HUES6 (cell line): ENCODE measurements at regions not wholly inside any gene's neighbourhood (a gene's known extent, or its start where the extent isn't known, plus 50 kb on each side); places are given as distances from the start of the nearest gene placed in this dataset.

Source experiments
- H3K27ac ChIP-seq: 2 replicates; pipeline ENCODE4 v1.7.0; 2013; ENCODE audit warnings: low read depth, mild to moderate bottlenecking, low read length, inconsistent platforms
- H3K27me3 ChIP-seq: 2 replicates; pipeline ENCODE4 v1.6.1; 2013; ENCODE audit warnings: low read length; ENCODE audit not compliant: control insufficient read depth, insufficient read depth
- H3K36me3 ChIP-seq: 2 replicates; pipeline ENCODE4 v1.6.1; 2013; ENCODE audit warnings: low read length; ENCODE audit not compliant: control insufficient read depth, insufficient read depth
- H3K4me1 ChIP-seq: 2 replicates; pipeline ENCODE4 v1.6.1; 2013; ENCODE audit warnings: low read length; ENCODE audit not compliant: control insufficient read depth, insufficient read depth
- H3K4me3 ChIP-seq: 2 replicates; pipeline ENCODE4 v1.5.1; 2013; ENCODE audit warnings: low read depth, low read length
- H3K9ac ChIP-seq: one replicate; pipeline ENCODE4 v1.6.1; 2013; ENCODE audit warnings: mild to moderate bottlenecking, low read length
- H3K9me3 ChIP-seq: 2 replicates; pipeline ENCODE4 v1.6.1; 2013; ENCODE audit warnings: low read depth, low read length; ENCODE audit not compliant: control insufficient read depth, insufficient read depth

DNA sequence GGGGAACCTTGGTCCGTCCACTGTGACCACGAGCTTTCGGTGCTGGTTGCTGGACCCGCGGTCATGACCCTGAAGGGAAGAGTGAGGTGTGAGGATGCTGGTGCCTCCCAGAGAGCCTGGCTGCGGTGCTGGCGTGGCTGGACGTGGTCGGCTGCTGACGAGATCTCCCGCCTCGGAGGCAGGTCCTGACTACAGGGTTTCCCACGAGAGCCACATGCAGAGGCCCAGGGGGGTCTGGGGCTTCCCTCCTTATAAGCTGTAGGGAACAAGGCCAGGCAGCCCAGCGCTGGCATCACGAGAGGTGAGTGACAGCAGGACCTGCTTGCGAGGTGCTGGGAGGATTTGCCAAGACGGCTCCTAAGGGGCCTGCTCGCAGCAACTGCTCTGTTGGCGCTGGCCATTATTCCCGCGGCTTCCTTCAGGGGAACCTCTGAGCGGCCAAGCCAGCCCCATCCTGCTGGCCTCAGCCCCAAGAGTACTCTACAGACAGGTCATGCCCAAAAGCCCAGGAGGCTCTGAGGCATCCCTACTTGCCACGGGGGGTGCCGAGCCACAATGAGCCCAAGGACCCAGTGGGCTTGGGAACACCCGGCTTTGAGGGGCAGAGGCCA lies 134.8 kb downstream of the FOXL1 start:
- no peaks in the 10 kb centered on the region for H3K27me3 ChIP-seq
- H3K27ac ChIP-seq: no peak overlapping the region
- no peak overlapping the region for H3K9ac ChIP-seq
- H3K4me1 ChIP-seq: peaks cover 3% of the 10 kb centered on the region; the same call in 1 of the 2 replicates
- no peak overlapping the region for H3K4me3 ChIP-seq
- no peaks in the 10 kb centered on the region for H3K36me3 ChIP-seq
- H3K9me3 ChIP-seq: no peaks in the 10 kb centered on the region

DNA sequence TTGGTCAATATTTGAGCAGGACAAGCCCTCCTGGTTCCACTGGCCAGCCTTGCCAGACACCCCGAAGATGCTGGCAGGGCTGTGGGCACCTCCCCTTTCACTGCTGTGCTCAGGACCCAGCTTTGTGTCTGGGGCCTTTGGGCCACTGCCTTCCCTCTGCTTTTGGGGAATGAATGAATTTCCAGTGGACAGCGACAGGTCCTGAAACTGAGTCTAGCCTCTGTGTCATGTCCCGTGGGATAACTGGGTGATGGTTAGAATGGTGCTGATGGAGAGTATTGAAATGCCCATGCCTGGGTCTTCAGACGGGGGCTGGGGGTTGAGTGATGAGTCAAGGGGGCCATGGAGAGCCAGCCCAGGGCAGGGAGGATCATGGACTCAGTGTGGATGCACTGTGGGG lies 135.8 kb downstream of the FOXL1 start:
- Histone ChIP-seq H3K9ac (no peak overlapping the region), H3K36me3 (no peaks in the 10 kb centered on the region), H3K27ac (no peak overlapping the region), H3K9me3 (no peaks in the 10 kb centered on the region), H3K27me3 (no peaks in the 10 kb centered on the region), H3K4me1 (peaks cover 5% of the 10 kb centered on the region; the same call in 1 of the 2 replicates), H3K4me3 (no peak overlapping the region)

DNA sequence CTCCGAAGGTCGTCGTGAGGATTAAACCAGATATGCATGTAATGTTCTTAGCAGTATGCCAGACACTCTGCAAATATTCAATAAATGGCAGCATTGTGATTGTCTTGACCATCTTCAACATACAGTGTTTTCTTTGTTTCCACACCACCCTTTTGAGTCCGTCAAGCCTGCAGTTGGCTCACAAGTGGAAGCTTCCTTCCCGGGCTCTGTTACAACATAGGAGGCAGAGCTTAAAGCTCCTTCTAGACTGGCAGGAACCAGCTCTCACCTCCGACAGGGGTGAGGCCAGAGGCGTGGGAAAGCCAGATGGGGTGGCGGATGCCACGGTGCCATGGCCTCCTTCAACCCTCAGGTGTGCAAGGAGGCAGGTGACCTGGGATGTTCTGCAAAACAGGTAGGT lies 138.3 kb downstream of the FOXL1 start:
- no peak overlapping the region for H3K4me3 ChIP-seq
- no peak overlapping the region for H3K9ac ChIP-seq
- H3K9me3 ChIP-seq: no peaks in the 10 kb centered on the region
- no peak overlapping the region for H3K27ac ChIP-seq
- no peaks in the 10 kb centered on the region for H3K36me3 ChIP-seq
- H3K27me3 ChIP-seq: no peaks in the 10 kb centered on the region
- H3K4me1 ChIP-seq: peaks cover 5% of the 10 kb centered on the region; the same call in 1 of the 2 replicates

DNA sequence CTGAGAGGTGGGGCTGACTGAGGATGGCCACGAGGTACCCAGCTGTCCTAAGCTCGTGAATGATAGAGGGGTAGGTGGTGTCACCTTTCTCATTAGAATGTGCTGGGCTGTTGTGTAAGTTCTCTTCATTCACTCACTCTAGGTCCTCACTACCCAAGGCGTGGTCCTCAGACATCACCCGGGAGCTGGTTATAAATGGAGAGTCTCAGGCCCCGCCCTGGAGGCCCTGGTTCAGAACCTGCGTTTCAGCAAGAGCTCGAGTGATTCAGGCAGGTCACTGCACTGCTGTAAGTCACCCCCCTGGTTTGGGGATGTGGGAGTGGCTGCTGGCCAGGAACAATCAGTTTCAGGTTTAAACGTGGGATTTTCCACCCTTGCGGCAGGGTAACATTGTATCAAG lies 139.8 kb downstream of the FOXL1 start:
- no peak overlapping the region for H3K27ac ChIP-seq
- H3K4me3 ChIP-seq: no peak overlapping the region
- H3K36me3 ChIP-seq: no peaks in the 10 kb centered on the region
- no peak overlapping the region for H3K9ac ChIP-seq
- no peaks in the 10 kb centered on the region for H3K27me3 ChIP-seq
- no peaks in the 10 kb centered on the region for H3K9me3 ChIP-seq
- peaks cover 5% of the 10 kb centered on the region; the same call in 1 of the 2 replicates for H3K4me1 ChIP-seq

DNA sequence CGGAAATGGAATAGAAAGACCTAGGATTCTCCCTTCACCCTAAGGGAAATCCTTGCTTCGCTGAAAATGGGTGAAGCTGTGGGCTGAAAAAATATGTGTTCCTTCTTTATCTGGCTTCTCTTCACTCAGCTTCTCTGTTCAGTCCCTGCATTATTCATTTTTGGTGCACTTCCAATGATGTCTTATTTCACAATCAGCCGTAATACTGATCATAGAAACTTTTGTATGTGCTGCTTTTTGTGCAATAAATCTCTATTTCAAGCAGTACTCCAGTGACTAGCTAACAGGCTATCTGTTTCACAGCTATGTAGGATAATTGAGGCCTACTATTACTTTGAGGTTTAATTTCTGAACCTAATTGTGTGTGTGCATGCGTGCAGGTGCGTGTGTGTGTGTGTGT lies 144.6 kb downstream of the FOXL1 start:
- Histone ChIP-seq H3K4me3 (no peak overlapping the region), H3K36me3 (no peaks in the 10 kb centered on the region), H3K9ac (no peak overlapping the region), H3K27me3 (peaks cover 12% of the 10 kb centered on the region; the same call in 1 of the 2 replicates), H3K27ac (no peak overlapping the region), H3K9me3 (no peaks in the 10 kb centered on the region), H3K4me1 (peaks cover 3% of the 10 kb centered on the region; the same call in 1 of the 2 replicates)

DNA sequence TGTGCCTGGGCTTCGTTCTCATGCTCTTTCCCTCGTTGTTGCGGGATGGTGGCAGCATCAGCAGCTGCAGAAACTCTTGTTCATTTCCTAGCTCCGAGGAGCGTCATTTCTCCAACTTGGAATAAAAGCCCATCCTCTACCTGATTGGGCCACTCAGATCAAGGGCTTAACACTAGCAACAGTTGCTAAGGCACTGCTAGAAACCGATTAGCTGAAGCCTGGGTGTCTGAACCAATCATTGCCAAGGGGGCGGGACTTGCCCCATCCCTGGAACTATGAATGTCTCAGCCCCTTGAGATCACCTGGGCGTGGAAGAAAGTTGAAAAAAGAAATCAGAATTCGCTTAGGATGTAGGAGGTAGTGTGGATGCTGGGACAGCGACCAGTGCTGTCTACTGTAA lies 145.3 kb downstream of the FOXL1 start:
- H3K4me3 ChIP-seq: no peak overlapping the region
- no peaks in the 10 kb centered on the region for H3K36me3 ChIP-seq
- H3K27ac ChIP-seq: no peak overlapping the region
- H3K9ac ChIP-seq: no peak overlapping the region
- peaks cover 18% of the 10 kb centered on the region; the same call in 1 of the 2 replicates for H3K27me3 ChIP-seq
- H3K9me3 ChIP-seq: no peaks in the 10 kb centered on the region
- H3K4me1 ChIP-seq: no peaks in the 10 kb centered on the region

DNA sequence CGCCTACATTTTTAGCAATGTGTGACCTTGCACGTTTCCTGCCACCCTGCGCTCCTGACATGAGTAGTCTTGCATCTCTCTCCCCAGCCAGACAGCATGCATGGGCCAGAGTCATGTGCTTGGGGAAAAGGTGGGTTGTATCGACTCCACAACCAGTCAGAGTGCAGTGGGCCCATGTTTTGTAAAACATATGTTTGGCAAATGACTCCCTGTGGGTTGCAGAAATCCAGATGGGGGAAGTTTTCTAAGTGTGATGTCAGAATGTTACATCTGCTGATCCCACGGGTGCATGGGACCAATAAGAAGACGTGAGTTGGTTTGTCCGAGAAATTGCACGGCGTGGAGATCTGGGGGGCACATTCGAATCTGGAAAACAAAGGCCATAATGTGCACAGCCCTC lies 147.1 kb downstream of the FOXL1 start:
- H3K27me3 ChIP-seq: peaks cover 19% of the 10 kb centered on the region; the same call in 1 of the 2 replicates
- H3K4me1 ChIP-seq: no peaks in the 10 kb centered on the region
- no peak overlapping the region for H3K9ac ChIP-seq
- no peak overlapping the region for H3K4me3 ChIP-seq
- no peaks in the 10 kb centered on the region for H3K36me3 ChIP-seq
- 0 out of 2 replicates have a peak, but pooled peaks cover 2% of the 10 kb centered on the region for H3K9me3 ChIP-seq
- no peak overlapping the region for H3K27ac ChIP-seq

DNA sequence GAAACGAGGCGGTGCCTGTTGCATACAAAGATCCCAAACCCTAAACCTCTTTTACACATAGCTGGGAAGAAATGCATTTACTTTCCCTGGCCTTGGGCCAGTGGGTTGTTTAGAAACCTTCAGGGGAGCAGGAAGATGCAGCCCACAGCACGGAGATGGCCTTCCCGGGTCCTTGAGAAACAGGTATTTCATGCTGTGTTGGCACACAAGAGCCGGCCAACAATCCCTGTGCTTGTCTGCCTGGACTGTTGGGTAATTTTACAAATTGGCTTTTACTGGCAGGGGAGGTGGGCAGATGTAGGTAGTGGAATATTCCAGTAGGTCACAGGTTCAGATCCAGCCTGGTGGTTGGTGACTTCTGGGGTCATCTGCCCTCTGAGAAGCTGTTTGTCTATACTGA lies 148.0 kb downstream of the FOXL1 start:
- H3K36me3 ChIP-seq: no peaks in the 10 kb centered on the region

DNA sequence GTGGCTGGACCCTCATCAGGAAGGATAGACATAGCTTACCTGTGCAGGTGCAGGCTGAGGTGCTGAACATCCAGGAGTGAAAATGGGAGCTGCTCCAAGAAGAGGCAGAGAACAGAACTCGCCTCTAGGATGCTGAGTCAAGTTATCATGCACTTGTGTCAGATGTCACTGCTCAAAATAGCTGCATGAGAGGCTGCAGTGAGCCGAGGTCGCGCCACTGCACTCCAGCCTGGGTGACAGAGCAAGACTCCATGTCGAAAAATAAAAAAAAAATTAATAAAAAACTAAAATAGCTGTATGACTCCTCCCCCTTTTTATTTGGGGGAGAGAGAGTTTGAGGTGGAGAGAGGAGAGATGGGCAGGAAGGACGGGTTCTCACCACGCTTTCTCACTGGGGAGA lies 148.8 kb downstream of the FOXL1 start:
- Histone ChIP-seq H3K9ac (no peak overlapping the region), H3K4me1 (peaks cover 9% of the 10 kb centered on the region; the same call in 1 of the 2 replicates), H3K4me3 (no peak overlapping the region), H3K27me3 (peaks cover 37% of the 10 kb centered on the region), H3K36me3 (no peaks in the 10 kb centered on the region), H3K9me3 (0 out of 2 replicates have a peak, but pooled peaks cover 2% of the 10 kb centered on the region), H3K27ac (no peak overlapping the region)

More for the DNA sequence above, 148.0 kb downstream of the FOXL1 start:
- H3K4me1 ChIP-seq: peaks cover 7% of the 10 kb centered on the region; the same call in 1 of the 2 replicates
- no peak overlapping the region for H3K9ac ChIP-seq
- H3K4me3 ChIP-seq: no peak overlapping the region
- 0 out of 2 replicates have a peak, but pooled peaks cover 2% of the 10 kb centered on the region for H3K9me3 ChIP-seq
- peaks cover 29% of the 10 kb centered on the region for H3K27me3 ChIP-seq
- no peak overlapping the region for H3K27ac ChIP-seq

DNA sequence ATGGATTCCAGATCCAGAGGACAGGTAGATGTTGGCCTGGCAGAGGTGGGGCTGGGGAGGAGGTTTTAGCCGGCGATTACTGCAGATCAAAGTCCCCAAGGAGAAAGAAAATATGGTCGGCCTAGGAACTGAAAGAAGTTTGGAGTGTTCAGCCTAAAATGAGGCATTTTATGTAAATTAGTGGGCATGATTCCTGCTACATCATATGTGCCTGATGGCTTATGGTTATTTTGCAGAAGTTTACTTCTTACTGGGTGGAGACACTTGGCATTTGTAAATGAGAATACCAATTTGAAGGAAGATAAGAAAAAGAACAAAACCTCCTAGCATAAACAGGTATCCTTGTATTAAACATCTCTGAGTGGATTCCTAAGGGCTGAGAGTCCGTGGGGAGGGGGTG lies 149.3 kb downstream of the FOXL1 start:
- Histone ChIP-seq H3K9me3 (0 out of 2 replicates have a peak, but pooled peaks cover 2% of the 10 kb centered on the region), H3K36me3 (no peaks in the 10 kb centered on the region), H3K9ac (no peak overlapping the region), H3K27ac (no peak overlapping the region), H3K27me3 (peaks cover 42% of the 10 kb centered on the region), H3K4me1 (peaks cover 11% of the 10 kb centered on the region; the same call in 1 of the 2 replicates), H3K4me3 (no peak overlapping the region)

DNA sequence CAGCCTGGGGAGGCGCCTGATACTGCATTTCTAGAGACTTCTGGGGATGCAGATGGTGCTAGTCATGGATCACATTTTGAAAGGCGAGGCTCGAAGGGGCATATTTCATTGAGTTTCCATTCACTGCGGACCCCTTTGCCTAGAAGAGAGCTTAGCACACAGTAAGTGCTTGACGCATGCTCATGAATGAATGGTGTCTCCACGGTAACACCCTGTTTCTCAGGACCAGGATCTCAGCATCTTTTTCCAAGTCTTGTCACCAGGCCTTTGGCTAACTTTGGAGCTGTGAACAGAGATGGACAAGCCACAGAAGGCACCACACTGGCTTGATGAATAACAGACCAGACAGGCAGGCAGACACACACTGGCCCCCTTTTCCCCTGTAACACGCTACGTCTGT lies 151.3 kb downstream of the FOXL1 start:
- Histone ChIP-seq H3K36me3 (no peaks in the 10 kb centered on the region), H3K9ac (no peak overlapping the region), H3K9me3 (0 out of 2 replicates have a peak, but pooled peaks cover 2% of the 10 kb centered on the region), H3K4me1 (peaks cover 31% of the 10 kb centered on the region), H3K27ac (no peak overlapping the region), H3K4me3 (no peak overlapping the region), H3K27me3 (peaks cover 55% of the 10 kb centered on the region)
